ENCODE measurements at regions not wholly inside any gene's neighbourhood (a gene's known extent, or its start where the extent isn't known, plus 50 kb on each side); places are given as distances from the start of the nearest gene placed in this dataset.

GRCh38 chr5:124630767-124631704 is 115.4 kb downstream of the ZNF608 start:
- TF ChIP-seq MYC (IDR thresholded peaks at IDR 0.05; ENCODE audit: low read depth, low read length) (no peak), GATA2 (IDR thresholded peaks at IDR 0.05; ENCODE audit: insufficient read depth, insufficient read length, low read depth, low read length) (no peak), POLR2AphosphoS5 (IDR thresholded peaks at IDR 0.05; ENCODE audit: insufficient read depth, low read depth, low read length) (no peak), FOS (IDR thresholded peaks at IDR 0.05; ENCODE audit: borderline replicate concordance, insufficient read depth, low read length) (no peak), POLR2A (IDR thresholded peaks at IDR 0.05; ENCODE audit: low read depth, low read length) (no peak), EZH2 (IDR thresholded peaks at IDR 0.05; ENCODE audit: borderline replicate concordance, low read depth, low read length, severe bottlenecking) (no peak), CTCF (IDR thresholded peaks at IDR 0.05; ENCODE audit: extremely low read depth in 1 of 2, insufficient read depth in 1 of 2, low read depth in 1 of 2, low read length in 2 of 2) (no peak), JUN (IDR thresholded peaks at IDR 0.05; ENCODE audit: borderline replicate concordance, insufficient read depth, insufficient read length, low read depth) (no peak), MAX (IDR thresholded peaks at IDR 0.05; ENCODE audit: insufficient read depth, insufficient read length) (no peak)
- DNase-seq (ENCODE audit: low read depth, low spot score) (no peak), FAIRE-seq (no peak)
- BruUV-seq (replicated peaks), result no TSS peak
- intact Hi-C loops (cut with micrococcal nuclease) (no loop called here), dilution Hi-C loops (cut with MboI; ENCODE audit: extremely low pct_ligation_motif_present, low sequenced_read_pairs) (no loop called here)
- Histone ChIP-seq H3K27me3 (ENCODE audit: control insufficient read depth in 2 of 2, insufficient read depth in 2 of 2, low read length in 2 of 2) (no peaks in the 10 kb centered on the region), H3K27ac (ENCODE audit: insufficient read depth, low read depth, low read length) (no peak overlapping the region), H3K4me1 (ENCODE audit: control insufficient read depth, extremely low read depth, insufficient read depth, low read length) (peaks cover 7% of the 10 kb centered on the region), H3K9ac (replicated peaks; ENCODE audit: extremely low read depth, insufficient read depth, low read length) (no peak overlapping the region), H3K9me1 (replicated peaks; ENCODE audit: control insufficient read depth, extremely low read depth, insufficient read depth, low read length) (no peaks in the 10 kb centered on the region), H4K20me1 (replicated peaks; ENCODE audit: control insufficient read depth, extremely low read depth, insufficient read depth, low read length) (no peaks in the 10 kb centered on the region), H3K9me3 (replicated peaks; ENCODE audit: control insufficient read depth, insufficient read depth, low read length) (no peaks in the 10 kb centered on the region), H2AFZ (ENCODE audit: low read depth, low read length) (no peak overlapping the region), H3K79me2 (ENCODE audit: control insufficient read depth, insufficient read depth, low read length) (no peaks in the 10 kb centered on the region), H3K36me3 (ENCODE audit: control insufficient read depth in 2 of 2, extremely low read depth in 1 of 2, insufficient read depth in 2 of 2, low read length in 2 of 2) (peaks cover 0 to 2% of the 10 kb centered on the region in 2 experiments), H3K4me2 (ENCODE audit: insufficient read depth, low read length) (no peak overlapping the region), H3K4me3 (replicated peaks in 1 of 3; ENCODE audit: insufficient read depth in 1 of 3, low read depth in 1 of 3, low read length in 3 of 3) (no peak overlapping the region)
- CTCF ChIA-PET, result no interaction called here
- POLR2A ChIA-PET, result no interaction called here

Measured in endothelial cell of umbilical vein (primary cell).